NT2/D1 (cell line): ENCODE measurements at regions not wholly inside any gene's neighbourhood (a gene's known extent, or its start where the extent isn't known, plus 50 kb on each side); places are given as distances from the start of the nearest gene placed in this dataset.

Experiments
- SUZ12 ChIP-seq: IDR thresholded peaks from 2 replicates; pipeline ENCODE4 v1.6.1; 2011; ENCODE audit not compliant: insufficient read length, insufficient read depth; ENCODE audit errors: extremely low read depth
- YY1 ChIP-seq: IDR thresholded peaks from 2 replicates; pipeline ENCODE4 v1.6.1; 2011; ENCODE audit not compliant: insufficient read length, insufficient read depth
- ZNF274 ChIP-seq: IDR thresholded peaks from 2 replicates; pipeline ENCODE4 v1.6.1; 2011; ENCODE audit warnings: mild to moderate bottlenecking, low read depth, low read length

DNA sequence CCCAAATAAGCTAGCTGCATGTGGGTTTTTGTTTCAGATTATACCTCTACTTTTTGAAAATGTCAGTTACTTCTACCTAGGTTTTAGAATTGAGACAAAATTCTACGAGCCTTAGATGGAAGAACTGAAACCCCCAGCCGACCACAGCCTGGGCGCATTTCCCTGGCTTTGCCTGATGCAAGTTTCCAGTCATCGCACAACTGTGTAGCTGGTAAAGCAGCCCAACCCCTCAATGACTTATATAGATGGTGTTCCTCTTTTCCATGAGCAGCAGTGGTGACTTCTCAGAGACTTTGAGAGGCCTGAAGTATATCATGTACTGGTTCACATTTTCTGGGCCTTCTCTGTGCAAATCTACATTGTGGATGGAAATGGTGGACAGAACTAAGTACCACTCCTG, 515.4 kb upstream of the RAB6C start:
- no peak for TF ChIP-seq YY1
- TF ChIP-seq ZNF274 = no peak
- no peak for TF ChIP-seq SUZ12
